GM19043 (cell line): ENCODE measurements at regions not wholly inside any gene's neighbourhood (a gene's known extent, or its start where the extent isn't known, plus 50 kb on each side); places are given as distances from the start of the nearest gene placed in this dataset.
"Not testable (repeated sequence)": the region's sequence is repeated elsewhere in the genome, so short reads cannot be mapped to it uniquely, and the experiment has no call there.

ENCODE experiments used
- ATAC-seq: cut with Tn5 transposase; IDR thresholded peaks from one replicate; pipeline ENCODE4 v1.9.1; 2021; ENCODE audit warnings: low read depth; ENCODE audit not compliant: unreplicated experiment

GRCh38 chr3:75305901-75306300, 358.2 kb upstream of the FRG2C start:
- no peak for ATAC-seq

- ATAC-seq: not testable (repeated sequence)
Observed at GRCh38 chr3:75311306-75311705, 352.8 kb upstream of the FRG2C start.

- not testable (repeated sequence) for ATAC-seq
Observed at GRCh38 chr3:75312469-75312868, 351.7 kb upstream of the FRG2C start.

- not testable (repeated sequence) for ATAC-seq
Observed at GRCh38 chr3:75319776-75320175, 344.4 kb upstream of the FRG2C start.

- no peak for ATAC-seq
Observed at GRCh38 chr3:75320369-75320768, 343.8 kb upstream of the FRG2C start.

- no peak for ATAC-seq
Observed at GRCh38 chr3:75321060-75321459, 343.1 kb upstream of the FRG2C start.

- ATAC-seq: not testable (repeated sequence)
Observed at GRCh38 chr3:75323936-75324335, 340.2 kb upstream of the FRG2C start.

GRCh38 chr3:75325716-75326115, 338.4 kb upstream of the FRG2C start:
- no peak for ATAC-seq

GRCh38 chr3:75327453-75327852, 336.7 kb upstream of the FRG2C start:
- no peak for ATAC-seq

GRCh38 chr3:75329476-75330097, 334.5 kb upstream of the FRG2C start:
- ATAC-seq: no peak

- not testable (repeated sequence) for ATAC-seq
Observed at GRCh38 chr3:75330446-75330845, 333.7 kb upstream of the FRG2C start.

- ATAC-seq: not testable (repeated sequence)
Observed at GRCh38 chr3:75332090-75332489, 332.0 kb upstream of the FRG2C start.

GRCh38 chr3:75332794-75333193, 331.3 kb upstream of the FRG2C start:
- ATAC-seq: no peak

- ATAC-seq: no peak
Observed at GRCh38 chr3:75334299-75334698, 329.8 kb upstream of the FRG2C start.

GRCh38 chr3:75337226-75337900, 326.8 kb upstream of the FRG2C start:
- ATAC-seq: no peak

- ATAC-seq: no peak
Observed at GRCh38 chr3:75338342-75338741, 325.8 kb upstream of the FRG2C start.

GRCh38 chr3:75341324-75342067, 322.6 kb upstream of the FRG2C start:
- no peak for ATAC-seq

- ATAC-seq: no peak
Observed at GRCh38 chr3:75342425-75342824, 321.7 kb upstream of the FRG2C start.

- ATAC-seq: not testable (repeated sequence)
Observed at GRCh38 chr3:75350536-75350935, 313.6 kb upstream of the FRG2C start.

- not testable (repeated sequence) for ATAC-seq
Observed at GRCh38 chr3:75362086-75362784, 301.9 kb upstream of the FRG2C start.

GRCh38 chr3:75372964-75373363, 291.2 kb upstream of the FRG2C start:
- ATAC-seq: not testable (repeated sequence)
